H1 (cell line): ENCODE measurements at regions not wholly inside any gene's neighbourhood (a gene's known extent, or its start where the extent isn't known, plus 50 kb on each side); places are given as distances from the start of the nearest gene placed in this dataset.

Experiments
- CTCF ChIA-PET: fragments of 300-600 bp; sonication (Branson Sonifier 250); formaldehyde crosslinking; loops from one replicate; lab custom pipeline; 2021; ENCODE audit not compliant: partially characterized antibody; lab: Charles Lee
- POLR2A ChIA-PET: fragments of 300-600 bp; sonication (Branson Sonifier 250); formaldehyde crosslinking; loops from one replicate; lab custom pipeline; 2021; ENCODE audit warnings: inconsistent platforms; ENCODE audit not compliant: partially characterized antibody; lab: Charles Lee
- DNase-seq, 2 experiments: peaks; one replicate each; pipeline versions ENCODE4 v3.0.0 to v3.0.0-alpha.2; 2010 to 2022; ENCODE audit warnings: low spot score in 2 of 2, low read depth in 1 of 2, mixed read lengths in 1 of 2
- FAIRE-seq: peaks from 2 replicates; lab custom pipeline; 2011; peaks lifted over from hg19 to GRCh38; lab: Jason Lieb, UNC
- H2AFZ ChIP-seq: 2 replicates; pipeline ENCODE4 v1.8.1; 2012; ENCODE audit warnings: low read length, inconsistent platforms
- H2AK5ac ChIP-seq: 2 replicates; pipeline ENCODE4 v1.6.1; 2013; ENCODE audit warnings: low read depth, low read length
- H2BK120ac ChIP-seq: replicated peaks from 2 replicates; pipeline ENCODE3; 2013; ENCODE audit warnings: low read depth, low read length, inconsistent platforms
- H2BK12ac ChIP-seq: 2 replicates; pipeline ENCODE4 v1.6.1; 2013; ENCODE audit warnings: low read depth, low read length
- H2BK15ac ChIP-seq: 2 replicates; pipeline ENCODE4 v1.6.1; 2013; ENCODE audit warnings: low read length
- H2BK20ac ChIP-seq: 2 replicates; pipeline ENCODE4 v1.6.1; 2013; ENCODE audit warnings: low read length
- H2BK5ac ChIP-seq: 2 replicates; pipeline ENCODE4 v1.6.1; 2013; ENCODE audit warnings: low read depth, low read length
- H3K14ac ChIP-seq: 2 replicates; pipeline ENCODE4 v1.6.1; 2013; ENCODE audit warnings: inconsistent platforms; ENCODE audit not compliant: insufficient read length
- H3K18ac ChIP-seq: 2 replicates; pipeline ENCODE4 v1.6.1; 2013; ENCODE audit warnings: low read length; ENCODE audit errors: extremely low read depth
- H3K23ac ChIP-seq: 2 replicates; pipeline ENCODE4 v1.6.1; 2013; ENCODE audit warnings: inconsistent platforms; ENCODE audit not compliant: insufficient read length
- H3K23me2 ChIP-seq: 2 replicates; pipeline ENCODE4 v1.6.1; 2013; ENCODE audit warnings: low read depth, low read length
- H3K27ac ChIP-seq: 2 replicates; pipeline ENCODE4 v1.6.1; 2011; ENCODE audit warnings: low read depth, low read length, inconsistent platforms
- H3K27me3 ChIP-seq, 4 experiments: replicated peaks in 1 of 4; 1 replicate in 1 of 4; 2 replicates in 3 of 4; pipeline versions ENCODE4 v1.6.1 to v1.8.1; 2011 to 2013; ENCODE audit warnings: low read length in 3 of 4, mild to moderate bottlenecking in 3 of 4, inconsistent platforms in 2 of 4, mixed read lengths in 2 of 4, moderate library complexity in 1 of 4; ENCODE audit not compliant: control insufficient read depth in 3 of 4, insufficient read depth in 3 of 4; ENCODE audit errors: extremely low read depth in 1 of 4
- H3K36me3 ChIP-seq, 4 experiments: 2 replicates each; pipeline versions ENCODE4 v1.6.1 to v1.8.1; 2011 to 2013; ENCODE audit warnings: mild to moderate bottlenecking in 4 of 4, low read length in 3 of 4, moderate library complexity in 2 of 4, control low read depth in 1 of 4, inconsistent platforms in 1 of 4; ENCODE audit not compliant: insufficient read depth in 4 of 4, control insufficient read depth in 2 of 4
- H3K4ac ChIP-seq: replicated peaks from 2 replicates; pipeline ENCODE3; 2013; ENCODE audit warnings: low read length, low read depth, mixed read lengths, inconsistent platforms; ENCODE audit not compliant: insufficient read length
- H3K4me1 ChIP-seq, 4 experiments: replicated peaks in 1 of 4; 1 replicate in 1 of 4; 2 replicates in 3 of 4; pipeline versions ENCODE4 v1.6.1 to v1.8.1; 2011 to 2013; ENCODE audit warnings: low read length in 3 of 4, inconsistent platforms in 2 of 4, mixed read lengths in 1 of 4; ENCODE audit not compliant: insufficient read depth in 4 of 4, control insufficient read depth in 3 of 4
- H3K4me2 ChIP-seq, 2 experiments: 2 replicates each; pipeline versions ENCODE4 v1.6.1 to v1.8.1; 2011 to 2013; ENCODE audit warnings: low read depth in 2 of 2, low read length in 2 of 2, control low read depth in 1 of 2, inconsistent platforms in 1 of 2, mild to moderate bottlenecking in 1 of 2; ENCODE audit not compliant: insufficient read depth in 1 of 2
- H3K4me3 ChIP-seq, 4 experiments: fragments of 200-600, 300-600 bp in 1 of 4; sonication (generic), shearing (Covaris generic), sonication (Bioruptor Twin) in 1 of 4; 2 replicates each; pipeline versions ENCODE4 v1.5.1 to v1.8.1; 2011 to 2016; ENCODE audit warnings: low read length in 4 of 4, low read depth in 3 of 4, control low read depth in 2 of 4, inconsistent platforms in 2 of 4, mild to moderate bottlenecking in 2 of 4, mixed read lengths in 1 of 4, moderate library complexity in 1 of 4; ENCODE audit not compliant: insufficient read depth in 2 of 4; ENCODE audit errors: extremely low read depth in 1 of 4
- H3K56ac ChIP-seq: replicated peaks from 2 replicates; pipeline ENCODE3; 2013; ENCODE audit warnings: low read depth, mild to moderate bottlenecking, mixed read lengths, low read length, inconsistent platforms; ENCODE audit not compliant: insufficient read length
- H3K79me1 ChIP-seq: 2 replicates; pipeline ENCODE4 v1.6.1; 2013; ENCODE audit warnings: low read depth, low read length, control low read depth
- H3K79me2 ChIP-seq, 2 experiments: 2 replicates each; pipeline versions ENCODE4 v1.6.1 to v1.8.1; 2012 to 2013; ENCODE audit warnings: low read length in 2 of 2, mild to moderate bottlenecking in 2 of 2, inconsistent platforms in 1 of 2; ENCODE audit not compliant: insufficient read depth in 2 of 2, control insufficient read depth in 1 of 2
- H3K9ac ChIP-seq, 4 experiments: replicated peaks in 1 of 4; 1 replicate in 1 of 4; 2 replicates in 3 of 4; pipeline versions ENCODE4 v1.6.1 to v1.8.1; 2011 to 2013; ENCODE audit warnings: low read depth in 3 of 4, low read length in 3 of 4, control low read depth in 2 of 4, mild to moderate bottlenecking in 2 of 4, moderate library complexity in 2 of 4, inconsistent platforms in 1 of 4; ENCODE audit errors: extremely low read depth in 1 of 4
- H3K9me3 ChIP-seq, 2 experiments: 2 replicates each; pipeline versions ENCODE4 v1.6.1 to v1.8.1; 2012 to 2013; ENCODE audit warnings: mild to moderate bottlenecking in 2 of 2, moderate library complexity in 2 of 2, control low read depth in 1 of 2, inconsistent platforms in 1 of 2, low read depth in 1 of 2, low read length in 1 of 2, mixed read lengths in 1 of 2; ENCODE audit not compliant: insufficient read depth in 2 of 2
- H4K20me1 ChIP-seq, 2 experiments: replicated peaks in 1 of 2; 2 replicates each; pipeline versions ENCODE3 to v1.8.1; 2011 to 2013; ENCODE audit warnings: inconsistent platforms in 2 of 2, low read length in 2 of 2, mild to moderate bottlenecking in 1 of 2; ENCODE audit not compliant: insufficient read depth in 2 of 2, control insufficient read depth in 1 of 2
- H4K5ac ChIP-seq: 2 replicates; pipeline ENCODE4 v1.6.1; 2013; ENCODE audit warnings: low read length, low read depth, mixed read lengths, inconsistent platforms; ENCODE audit not compliant: insufficient read length
- H4K8ac ChIP-seq: 2 replicates; pipeline ENCODE4 v1.8.0; 2013; ENCODE audit warnings: mild to moderate bottlenecking, moderate library complexity, low read length, inconsistent platforms; ENCODE audit not compliant: insufficient read depth; ENCODE audit errors: extremely low read depth
- H4K91ac ChIP-seq: replicated peaks from 2 replicates; pipeline ENCODE3; 2013; ENCODE audit warnings: low read length, mixed read lengths, inconsistent platforms; ENCODE audit not compliant: insufficient read length
- CBX5 ChIP-seq: fragments of 300-800, 300-1000 bp; sonication (generic); IDR thresholded peaks from 2 replicates; pipeline ENCODE4 v1.7.1; 2016; ENCODE audit warnings: antibody characterized with exemption, low read length, low read depth
- CREB1 ChIP-seq: IDR thresholded peaks from 2 replicates; pipeline ENCODE4 v1.6.1; 2012; ENCODE audit warnings: inconsistent platforms
- PHF8 ChIP-seq: fragments of 200-600 bp; sonication (generic); conservative IDR thresholded peaks from 2 replicates; pipeline ENCODE4 v1.7.1; 2012; ENCODE audit warnings: low read depth, mild to moderate bottlenecking, inconsistent platforms, low read length, moderate library complexity
- SP2 ChIP-seq: IDR thresholded peaks from 2 replicates; pipeline ENCODE4 v1.6.1; 2012; ENCODE audit warnings: mild to moderate bottlenecking, low read length, inconsistent platforms
- TCF12 ChIP-seq: IDR thresholded peaks from 2 replicates; pipeline ENCODE4 v1.6.1; 2011; ENCODE audit warnings: low read depth, mild to moderate bottlenecking, low read length
- WGBS, 2 experiments: shearing (Covaris generic) in 1 of 2; methylation state at CpG; one replicate each; pipeline versions ENCODE4 v1.1.6 to v1.1.7; 2013 to 2015; ENCODE audit warnings: low lambda C conversion rate in 2 of 2, mixed read lengths in 2 of 2, inconsistent platforms in 1 of 2, low coverage in 1 of 2, missing lambda C conversion rate in 1 of 2; ENCODE audit not compliant: insufficient replicate concordance in 2 of 2, insufficient coverage in 1 of 2, insufficient read length in 1 of 2; ENCODE audit errors: extremely low coverage in 1 of 2, missing lambda C conversion rate in 1 of 2; 5-methylcytosine and 5-hydroxymethylcytosine counted together
- TF ChIP-seq, protein P1 (sequence below): IDR thresholded peaks from 2 replicates; pipeline ENCODE4 v1.6.1; 2012; ENCODE audit warnings: low read length, inconsistent platforms

GRCh38 chr6:51489133-51489532 lies 598.3 kb downstream of the PKHD1 start:
- Histone ChIP-seq H3K56ac (no peak overlapping the region), H4K8ac (no peak overlapping the region), H2BK5ac (no peak overlapping the region), H2BK20ac (no peak overlapping the region), H3K23ac (no peak overlapping the region), H2AK5ac (no peak overlapping the region), H4K5ac (no peak overlapping the region), H4K20me1 (no peaks in the 10 kb centered on the region), H3K9ac (no peak overlapping the region), H3K27me3 (no peaks in the 10 kb centered on the region), H3K4me3 (no peak overlapping the region), H3K79me2 (no peaks in the 10 kb centered on the region), H4K91ac (no peak overlapping the region), H3K9me3 (peaks cover 7 to 13% of the 10 kb centered on the region in 2 experiments; a peak in 3 of 4 replicates), H3K79me1 (no peaks in the 10 kb centered on the region), H3K4me2 (no peak overlapping the region), H2BK12ac (no peak overlapping the region), H3K18ac (no peak overlapping the region), H3K4me1 (no peaks in the 10 kb centered on the region), H3K14ac (no peak overlapping the region), H3K36me3 (no peaks in the 10 kb centered on the region), H2BK120ac (no peak overlapping the region), H3K4ac (no peak overlapping the region), H2AFZ (no peak overlapping the region), H3K23me2 (no peaks in the 10 kb centered on the region), H3K27ac (no peak overlapping the region), H2BK15ac (no peak overlapping the region)
- 86% methylated on average over 2 of the region's 2 CpGs; no CpG with 5 or more reads in 1 of the 2 experiments for WGBS, 2 experiments
- POLR2A ChIA-PET: no interaction called here
- TF ChIP-seq, protein P1, sequence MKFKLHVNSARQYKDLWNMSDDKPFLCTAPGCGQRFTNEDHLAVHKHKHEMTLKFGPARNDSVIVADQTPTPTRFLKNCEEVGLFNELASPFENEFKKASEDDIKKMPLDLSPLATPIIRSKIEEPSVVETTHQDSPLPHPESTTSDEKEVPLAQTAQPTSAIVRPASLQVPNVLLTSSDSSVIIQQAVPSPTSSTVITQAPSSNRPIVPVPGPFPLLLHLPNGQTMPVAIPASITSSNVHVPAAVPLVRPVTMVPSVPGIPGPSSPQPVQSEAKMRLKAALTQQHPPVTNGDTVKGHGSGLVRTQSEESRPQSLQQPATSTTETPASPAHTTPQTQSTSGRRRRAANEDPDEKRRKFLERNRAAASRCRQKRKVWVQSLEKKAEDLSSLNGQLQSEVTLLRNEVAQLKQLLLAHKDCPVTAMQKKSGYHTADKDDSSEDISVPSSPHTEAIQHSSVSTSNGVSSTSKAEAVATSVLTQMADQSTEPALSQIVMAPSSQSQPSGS: no peak
- no peak for TF ChIP-seq TCF12
- TF ChIP-seq PHF8: no peak
- TF ChIP-seq SP2: no peak
- TF ChIP-seq CREB1: no peak
- TF ChIP-seq CBX5: no peak
- CTCF ChIA-PET: interaction anchor here (0.7 to 1.3 kb wide), 4 partner anchors 13 to 195 kb away, joined by 3 to 5 read pairs (median 4); no protein-coding TSS in a partner anchor
- FAIRE-seq (no peak), DNase-seq (no peak)
